ENCODE measurements at regions not wholly inside any gene's neighbourhood (a gene's known extent, or its start where the extent isn't known, plus 50 kb on each side); places are given as distances from the start of the nearest gene placed in this dataset.

DNA sequence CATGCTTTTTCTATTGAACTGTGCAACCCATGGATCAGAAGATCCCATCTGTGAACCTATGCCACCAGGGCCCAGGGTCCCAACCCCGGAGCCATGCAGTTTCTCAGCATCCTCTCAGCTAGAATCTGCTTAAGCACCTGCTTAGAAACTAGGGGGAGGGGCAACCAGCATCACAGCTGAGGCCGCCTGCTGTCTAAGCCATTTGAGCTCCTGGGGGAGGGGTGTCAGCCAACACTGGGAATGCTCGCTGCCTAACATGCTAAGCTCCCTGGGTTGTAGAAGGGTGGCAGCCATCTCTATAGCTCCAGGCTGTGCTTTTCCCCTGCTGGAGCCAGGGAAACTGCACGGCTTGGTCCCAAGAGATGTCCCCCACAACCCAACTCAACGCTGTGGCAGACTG is 322.8 kb downstream of the EDEM1 start:
- H3K9me3 ChIP-seq, result peaks cover 0 to 14% (median 8%) of the 10 kb centered on the region in 4 donors
- no peak for ATAC-seq (ENCODE audit: low FRiP score in 2 of 2)

GRCh38 chr3:5517921-5518320 is 330.4 kb downstream of the EDEM1 start:
- DNase-seq (no peak), ATAC-seq (ENCODE audit: low FRiP score in 2 of 2) (no peak)
- no peak overlapping the region for H3K4me3 ChIP-seq
- no peaks in the 10 kb centered on the region for H3K4me1 ChIP-seq
- H3K27ac ChIP-seq, result no peak overlapping the region
- no peaks in the 10 kb centered on the region for H3K27me3 ChIP-seq
- H3K9me3 ChIP-seq, result peaks cover 0 to 6% (median 0%) of the 10 kb centered on the region in 4 donors
- no peak for TF ChIP-seq POLR2A (IDR thresholded peaks at IDR 0.05)
- no peak for TF ChIP-seq EP300 (IDR thresholded peaks at IDR 0.05)
- TF ChIP-seq POLR2AphosphoS5 (IDR thresholded peaks at IDR 0.05), result no peak
- TF ChIP-seq, protein P1, sequence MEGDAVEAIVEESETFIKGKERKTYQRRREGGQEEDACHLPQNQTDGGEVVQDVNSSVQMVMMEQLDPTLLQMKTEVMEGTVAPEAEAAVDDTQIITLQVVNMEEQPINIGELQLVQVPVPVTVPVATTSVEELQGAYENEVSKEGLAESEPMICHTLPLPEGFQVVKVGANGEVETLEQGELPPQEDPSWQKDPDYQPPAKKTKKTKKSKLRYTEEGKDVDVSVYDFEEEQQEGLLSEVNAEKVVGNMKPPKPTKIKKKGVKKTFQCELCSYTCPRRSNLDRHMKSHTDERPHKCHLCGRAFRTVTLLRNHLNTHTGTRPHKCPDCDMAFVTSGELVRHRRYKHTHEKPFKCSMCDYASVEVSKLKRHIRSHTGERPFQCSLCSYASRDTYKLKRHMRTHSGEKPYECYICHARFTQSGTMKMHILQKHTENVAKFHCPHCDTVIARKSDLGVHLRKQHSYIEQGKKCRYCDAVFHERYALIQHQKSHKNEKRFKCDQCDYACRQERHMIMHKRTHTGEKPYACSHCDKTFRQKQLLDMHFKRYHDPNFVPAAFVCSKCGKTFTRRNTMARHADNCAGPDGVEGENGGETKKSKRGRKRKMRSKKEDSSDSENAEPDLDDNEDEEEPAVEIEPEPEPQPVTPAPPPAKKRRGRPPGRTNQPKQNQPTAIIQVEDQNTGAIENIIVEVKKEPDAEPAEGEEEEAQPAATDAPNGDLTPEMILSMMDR (IDR thresholded peaks at IDR 0.05), result no peak
- no peaks in the 10 kb centered on the region for H3K36me3 ChIP-seq
- WGBS, 2 donors, result 92 to 94% methylated on average over 4 of the region's 4 CpGs

More for the DNA sequence above, 322.8 kb downstream of the EDEM1 start:
- TF ChIP-seq, protein P1 (IDR thresholded peaks at IDR 0.05), result no peak
- TF ChIP-seq POLR2AphosphoS5 (IDR thresholded peaks at IDR 0.05) (no peak), POLR2A (IDR thresholded peaks at IDR 0.05) (no peak), EP300 (IDR thresholded peaks at IDR 0.05) (no peak)
- WGBS, 2 donors, result 67 to 88% methylated on average over 2 to 5 of the region's 5 CpGs
- H3K4me3 ChIP-seq, result no peak overlapping the region
- DNase-seq, result no peak
- H3K27ac ChIP-seq, result no peak overlapping the region
- H3K4me1 ChIP-seq, result no peaks in the 10 kb centered on the region
- H3K27me3 ChIP-seq, result no peaks in the 10 kb centered on the region
- no peaks in the 10 kb centered on the region for H3K36me3 ChIP-seq

- DNase-seq (no peak), ATAC-seq (ENCODE audit: low FRiP score in 2 of 2) (no peak)
- Histone ChIP-seq H3K4me3 (no peak overlapping the region), H3K4me1 (no peaks in the 10 kb centered on the region), H3K9me3 (no peaks in the 10 kb centered on the region), H3K36me3 (no peaks in the 10 kb centered on the region), H3K27ac (no peak overlapping the region), H3K27me3 (no peaks in the 10 kb centered on the region)
- TF ChIP-seq, protein P1 (IDR thresholded peaks at IDR 0.05), result no peak
- TF ChIP-seq EP300 (IDR thresholded peaks at IDR 0.05) (no peak), POLR2AphosphoS5 (IDR thresholded peaks at IDR 0.05) (no peak), POLR2A (IDR thresholded peaks at IDR 0.05) (no peak)
- WGBS, 2 donors, result 67 to 69% methylated on average over 5 of the region's 5 CpGs
These were observed 332.7 kb downstream of the EDEM1 start for GRCh38 chr3:5520237-5520636.

DNA sequence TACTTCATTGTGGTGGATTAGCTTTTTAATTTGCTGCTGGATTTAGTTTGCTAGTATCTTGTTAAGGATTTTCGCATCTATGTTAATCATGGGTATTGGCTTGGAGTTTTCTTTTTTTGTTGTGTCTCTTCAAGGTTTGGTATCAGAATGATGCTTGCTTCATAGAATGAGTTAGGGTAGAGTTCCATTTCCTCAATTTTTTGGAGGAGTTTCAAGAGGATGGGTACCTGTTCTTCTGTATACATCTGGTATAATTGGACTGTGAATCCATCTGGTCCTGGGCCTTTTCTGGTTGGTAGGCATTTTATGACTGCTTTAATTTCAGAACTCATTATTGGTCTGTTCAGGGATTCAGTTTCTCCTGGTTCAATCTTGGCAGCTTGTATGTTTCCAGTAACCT is 335.6 kb downstream of the EDEM1 start:
- ATAC-seq (ENCODE audit: low FRiP score in 2 of 2), result no peak
- Histone ChIP-seq H3K4me1 (no peaks in the 10 kb centered on the region), H3K27me3 (no peaks in the 10 kb centered on the region), H3K4me3 (no peak overlapping the region), H3K36me3 (no peaks in the 10 kb centered on the region), H3K9me3 (no peaks in the 10 kb centered on the region), H3K27ac (no peak overlapping the region)
- WGBS, 2 donors, result 90 to 100% methylated on average over 1 of the region's 1 CpG
- DNase-seq, result no peak
- no peak for TF ChIP-seq POLR2AphosphoS5 (IDR thresholded peaks at IDR 0.05)
- no peak for TF ChIP-seq POLR2A (IDR thresholded peaks at IDR 0.05)
- TF ChIP-seq EP300 (IDR thresholded peaks at IDR 0.05), result no peak
- TF ChIP-seq, protein P1 (IDR thresholded peaks at IDR 0.05), result no peak

DNA sequence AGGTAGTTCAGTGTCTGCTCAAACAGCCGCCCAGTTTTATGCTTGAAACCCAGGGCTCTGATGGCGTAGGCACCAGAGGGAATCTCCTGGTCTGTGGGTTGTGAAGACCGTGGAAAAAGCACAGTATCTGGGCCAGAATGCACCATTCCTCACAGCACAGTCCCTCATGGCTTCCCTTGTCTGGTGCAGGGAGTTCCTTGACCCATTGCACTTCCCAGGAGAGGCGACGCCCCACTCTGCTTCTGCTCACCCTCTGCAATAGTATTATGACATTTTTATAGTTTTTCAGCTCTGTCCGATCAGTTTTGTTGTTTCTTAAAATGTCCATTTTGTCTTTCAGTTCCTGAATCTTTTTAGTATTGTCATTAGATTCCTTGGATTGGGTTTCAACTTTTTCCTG is 343.5 kb downstream of the EDEM1 start:
- WGBS, 2 donors, result 76 to 78% methylated on average over 4 to 6 of the region's 6 CpGs
- H3K27ac ChIP-seq, result no peak overlapping the region
- H3K36me3 ChIP-seq, result no peaks in the 10 kb centered on the region
- H3K4me1 ChIP-seq, result no peaks in the 10 kb centered on the region
- TF ChIP-seq, protein P1 (IDR thresholded peaks at IDR 0.05), result no peak
- TF ChIP-seq EP300 (IDR thresholded peaks at IDR 0.05), result no peak
- TF ChIP-seq POLR2A (IDR thresholded peaks at IDR 0.05), result no peak
- no peak for TF ChIP-seq POLR2AphosphoS5 (IDR thresholded peaks at IDR 0.05)
- H3K9me3 ChIP-seq, result no peaks in the 10 kb centered on the region
- H3K27me3 ChIP-seq, result no peaks in the 10 kb centered on the region
- H3K4me3 ChIP-seq, result no peak overlapping the region
- ATAC-seq (ENCODE audit: low FRiP score in 2 of 2) (no peak), DNase-seq (no peak)
